ENCODE measurements at regions not wholly inside any gene's neighbourhood (a gene's known extent, or its start where the extent isn't known, plus 50 kb on each side); places are given as distances from the start of the nearest gene placed in this dataset.

DNA sequence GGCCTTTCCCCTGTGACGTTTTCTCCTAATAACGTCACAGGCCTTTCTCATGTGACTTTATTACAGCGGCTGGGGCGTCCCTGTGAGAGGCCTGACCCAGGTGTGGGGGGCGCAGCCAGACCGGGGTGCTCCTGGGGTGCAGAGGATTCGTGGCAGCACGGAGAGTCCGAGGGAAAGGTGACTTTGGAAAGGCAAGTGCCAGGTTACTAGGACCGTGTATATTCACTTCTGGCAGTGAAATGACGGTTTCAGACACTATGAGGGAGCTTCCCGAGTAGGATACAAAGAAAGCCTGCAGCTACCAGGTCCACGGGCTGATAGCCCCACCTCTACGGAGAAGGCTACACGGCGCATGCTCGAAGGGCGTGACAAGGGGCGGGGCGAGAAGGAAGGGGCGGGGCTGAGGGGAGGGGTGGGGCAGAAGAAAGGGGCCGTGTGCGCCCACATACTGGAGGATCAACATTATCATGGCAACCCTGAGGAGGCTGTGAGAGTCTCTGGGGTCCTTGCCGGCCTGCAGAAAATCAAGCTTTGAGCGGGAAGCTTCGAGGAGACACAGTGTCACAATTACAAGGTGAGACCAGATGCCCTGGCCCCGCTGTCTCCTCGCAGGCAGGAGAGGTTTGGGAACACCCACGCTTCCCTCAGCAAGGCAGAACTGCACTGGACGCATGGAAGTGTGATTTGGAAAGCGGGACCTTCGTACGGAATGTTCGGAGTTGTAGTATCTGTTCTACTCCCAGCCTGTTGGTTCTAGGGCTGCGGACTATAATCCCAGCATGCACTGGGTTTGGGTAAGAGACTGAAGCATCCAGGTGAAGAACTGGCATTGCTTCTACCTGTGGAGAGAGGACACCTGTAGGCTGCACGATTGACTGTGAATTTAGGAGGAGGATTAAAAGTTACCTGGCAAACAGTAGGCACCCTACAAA lies 54.4 kb upstream of the ZNF337 start (continued):
- TF ChIP-seq, protein P1, sequence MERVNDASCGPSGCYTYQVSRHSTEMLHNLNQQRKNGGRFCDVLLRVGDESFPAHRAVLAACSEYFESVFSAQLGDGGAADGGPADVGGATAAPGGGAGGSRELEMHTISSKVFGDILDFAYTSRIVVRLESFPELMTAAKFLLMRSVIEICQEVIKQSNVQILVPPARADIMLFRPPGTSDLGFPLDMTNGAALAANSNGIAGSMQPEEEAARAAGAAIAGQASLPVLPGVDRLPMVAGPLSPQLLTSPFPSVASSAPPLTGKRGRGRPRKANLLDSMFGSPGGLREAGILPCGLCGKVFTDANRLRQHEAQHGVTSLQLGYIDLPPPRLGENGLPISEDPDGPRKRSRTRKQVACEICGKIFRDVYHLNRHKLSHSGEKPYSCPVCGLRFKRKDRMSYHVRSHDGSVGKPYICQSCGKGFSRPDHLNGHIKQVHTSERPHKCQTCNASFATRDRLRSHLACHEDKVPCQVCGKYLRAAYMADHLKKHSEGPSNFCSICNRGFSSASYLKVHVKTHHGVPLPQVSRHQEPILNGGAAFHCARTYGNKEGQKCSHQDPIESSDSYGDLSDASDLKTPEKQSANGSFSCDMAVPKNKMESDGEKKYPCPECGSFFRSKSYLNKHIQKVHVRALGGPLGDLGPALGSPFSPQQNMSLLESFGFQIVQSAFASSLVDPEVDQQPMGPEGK (CRISPR knock-in tag; IDR thresholded peaks at IDR 0.05; ENCODE audit: borderline replicate concordance): no peak
- TF ChIP-seq BACH2 (CRISPR knock-in tag; IDR thresholded peaks at IDR 0.05; ENCODE audit: borderline replicate concordance): no peak
- no peak for TF ChIP-seq RARB (CRISPR knock-in tag; IDR thresholded peaks at IDR 0.05)
- TF ChIP-seq GLIS3 (CRISPR knock-in tag; IDR thresholded peaks at IDR 0.05): no peak
- TF ChIP-seq OSR1 (CRISPR knock-in tag; IDR thresholded peaks at IDR 0.05): no peak
- no peak for TF ChIP-seq TOX (CRISPR knock-in tag; IDR thresholded peaks at IDR 0.05; ENCODE audit: borderline replicate concordance)
- TF ChIP-seq PPARA (CRISPR knock-in tag; IDR thresholded peaks at IDR 0.05; ENCODE audit: borderline replicate concordance): no peak
- no peak for TF ChIP-seq TCF4 (CRISPR knock-in tag; IDR thresholded peaks at IDR 0.05; ENCODE audit: borderline replicate concordance)

DNA sequence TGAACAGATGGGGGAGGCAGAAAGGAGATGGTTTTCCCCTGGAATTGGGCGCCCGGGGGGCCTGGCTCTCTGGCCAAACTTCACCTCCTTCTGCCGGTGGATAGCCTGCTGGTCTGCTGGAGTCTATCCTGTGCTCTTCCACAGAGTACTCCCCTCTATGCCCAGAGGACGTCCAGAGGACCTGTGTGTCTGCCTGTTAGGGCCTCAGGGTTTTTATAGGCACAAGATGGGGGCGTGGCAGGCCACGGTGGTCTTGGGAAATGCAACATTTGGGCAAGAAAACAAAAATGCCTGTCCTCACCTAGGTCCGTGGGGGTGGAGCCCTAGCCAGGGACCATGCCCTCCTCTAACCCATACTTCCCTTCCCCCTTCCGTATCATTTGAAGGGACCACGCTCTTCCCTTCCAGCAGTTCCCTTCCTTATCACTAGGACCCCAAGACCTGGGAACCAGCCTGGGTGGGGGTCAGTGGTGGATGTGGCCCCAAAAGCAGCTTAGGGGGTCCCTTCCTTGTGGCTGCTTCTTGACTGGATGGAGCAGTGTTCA lies 53.6 kb upstream of the ZNF337 start:
- ATAC-seq: no peak
- no peak for TF ChIP-seq ARNTL (CRISPR knock-in tag; IDR thresholded peaks at IDR 0.05; ENCODE audit: borderline replicate concordance, low read depth)
- TF ChIP-seq ZC3H10 (CRISPR knock-in tag; IDR thresholded peaks at IDR 0.05): no peak
- TF ChIP-seq, protein P2, sequence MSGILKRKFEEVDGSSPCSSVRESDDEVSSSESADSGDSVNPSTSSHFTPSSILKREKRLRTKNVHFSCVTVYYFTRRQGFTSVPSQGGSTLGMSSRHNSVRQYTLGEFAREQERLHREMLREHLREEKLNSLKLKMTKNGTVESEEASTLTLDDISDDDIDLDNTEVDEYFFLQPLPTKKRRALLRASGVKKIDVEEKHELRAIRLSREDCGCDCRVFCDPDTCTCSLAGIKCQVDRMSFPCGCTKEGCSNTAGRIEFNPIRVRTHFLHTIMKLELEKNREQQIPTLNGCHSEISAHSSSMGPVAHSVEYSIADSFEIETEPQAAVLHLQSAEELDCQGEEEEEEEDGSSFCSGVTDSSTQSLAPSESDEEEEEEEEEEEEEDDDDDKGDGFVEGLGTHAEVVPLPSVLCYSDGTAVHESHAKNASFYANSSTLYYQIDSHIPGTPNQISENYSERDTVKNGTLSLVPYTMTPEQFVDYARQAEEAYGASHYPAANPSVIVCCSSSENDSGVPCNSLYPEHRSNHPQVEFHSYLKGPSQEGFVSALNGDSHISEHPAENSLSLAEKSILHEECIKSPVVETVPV (CRISPR knock-in tag; IDR thresholded peaks at IDR 0.05): no peak
- TF ChIP-seq SNAI2 (CRISPR knock-in tag; IDR thresholded peaks at IDR 0.05): no peak
- no peak for TF ChIP-seq TOX (CRISPR knock-in tag; IDR thresholded peaks at IDR 0.05; ENCODE audit: borderline replicate concordance)
- no peak for TF ChIP-seq ZNF70 (CRISPR knock-in tag; IDR thresholded peaks at IDR 0.05)
- no peak for TF ChIP-seq PPARA (CRISPR knock-in tag; IDR thresholded peaks at IDR 0.05; ENCODE audit: borderline replicate concordance)
- TF ChIP-seq TSHZ2 (CRISPR knock-in tag; IDR thresholded peaks at IDR 0.05): no peak

DNA sequence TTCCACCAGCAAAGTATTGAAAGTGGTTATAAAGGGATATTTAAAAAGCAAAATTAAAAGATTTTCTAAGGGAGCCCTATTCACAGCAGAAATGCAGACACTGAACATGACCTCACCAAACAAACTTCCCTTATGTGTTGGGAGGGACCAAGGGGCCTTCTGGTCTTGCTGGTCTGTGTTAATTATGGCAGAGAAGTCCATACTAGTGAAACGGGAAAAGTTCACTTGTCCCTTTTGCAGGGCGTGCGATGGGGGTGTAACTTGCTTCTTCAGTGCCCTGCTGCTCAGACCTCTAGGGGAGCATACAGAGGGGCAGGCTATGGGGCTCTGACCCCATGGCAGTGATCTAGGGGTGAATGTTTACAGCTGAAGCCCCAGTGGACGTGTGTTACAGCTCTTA lies 53.0 kb upstream of the ZNF337 start:
- no peak for ATAC-seq
- TF ChIP-seq TSHZ2 (CRISPR knock-in tag; IDR thresholded peaks at IDR 0.05) (no peak), ZNF70 (CRISPR knock-in tag; IDR thresholded peaks at IDR 0.05) (no peak), ISL1 (CRISPR knock-in tag; IDR thresholded peaks at IDR 0.05) (no peak), TCF4 (CRISPR knock-in tag; IDR thresholded peaks at IDR 0.05; ENCODE audit: borderline replicate concordance) (no peak), ZC3H10 (CRISPR knock-in tag; IDR thresholded peaks at IDR 0.05) (no peak), RARB (CRISPR knock-in tag; IDR thresholded peaks at IDR 0.05) (no peak), SNAI2 (CRISPR knock-in tag; IDR thresholded peaks at IDR 0.05) (no peak), ZFP3 (CRISPR knock-in tag; IDR thresholded peaks at IDR 0.05) (no peak), PPARA (CRISPR knock-in tag; IDR thresholded peaks at IDR 0.05; ENCODE audit: borderline replicate concordance) (no peak)
- TF ChIP-seq, protein P2 (CRISPR knock-in tag; IDR thresholded peaks at IDR 0.05): no peak
- TF ChIP-seq, protein P3, sequence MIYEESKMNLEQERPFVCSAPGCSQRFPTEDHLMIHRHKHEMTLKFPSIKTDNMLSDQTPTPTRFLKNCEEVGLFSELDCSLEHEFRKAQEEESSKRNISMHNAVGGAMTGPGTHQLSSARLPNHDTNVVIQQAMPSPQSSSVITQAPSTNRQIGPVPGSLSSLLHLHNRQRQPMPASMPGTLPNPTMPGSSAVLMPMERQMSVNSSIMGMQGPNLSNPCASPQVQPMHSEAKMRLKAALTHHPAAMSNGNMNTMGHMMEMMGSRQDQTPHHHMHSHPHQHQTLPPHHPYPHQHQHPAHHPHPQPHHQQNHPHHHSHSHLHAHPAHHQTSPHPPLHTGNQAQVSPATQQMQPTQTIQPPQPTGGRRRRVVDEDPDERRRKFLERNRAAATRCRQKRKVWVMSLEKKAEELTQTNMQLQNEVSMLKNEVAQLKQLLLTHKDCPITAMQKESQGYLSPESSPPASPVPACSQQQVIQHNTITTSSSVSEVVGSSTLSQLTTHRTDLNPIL (CRISPR knock-in tag; IDR thresholded peaks at IDR 0.05; ENCODE audit: low read depth): no peak

Data from SK-N-SH treated with all-trans-retinoic acid at 6 μM for 48 hours (cell line).